CD4-positive, alpha-beta T cell treated with Interleukin-1 beta for 1 hour (primary cell): ENCODE measurements at regions not wholly inside any gene's neighbourhood (a gene's known extent, or its start where the extent isn't known, plus 50 kb on each side); places are given as distances from the start of the nearest gene placed in this dataset.

Experiments used
- DNase-seq, 2 donors: peaks; one replicate each; pipeline ENCODE4 v3.0.0-alpha.2; 2020 to 2022

DNA sequence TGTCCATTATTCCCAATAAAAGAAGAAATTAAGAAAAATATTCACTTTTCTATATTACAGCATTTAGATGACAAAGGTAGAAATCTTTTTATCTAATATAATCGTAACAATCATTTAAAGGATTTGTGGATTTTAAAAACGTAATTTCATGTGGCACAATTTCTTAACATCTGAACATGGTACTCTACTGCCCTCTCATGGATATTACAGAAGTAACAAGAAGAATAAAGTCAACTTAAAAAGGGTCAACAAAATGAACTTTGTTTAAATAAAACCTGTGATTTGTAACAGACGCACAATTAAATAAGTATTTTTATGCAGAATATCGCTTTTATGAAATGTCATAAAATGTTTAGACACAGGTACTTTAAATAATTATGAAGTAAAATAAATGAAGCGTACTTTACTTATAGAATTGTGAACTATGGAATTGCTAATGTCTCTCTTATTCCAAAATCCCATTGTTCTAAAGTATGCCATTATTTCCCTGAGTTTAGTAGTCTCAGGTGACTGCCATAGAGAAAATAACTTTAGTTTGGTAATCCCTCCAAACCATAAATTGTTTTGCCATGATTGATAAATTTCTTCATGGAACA, 366.8 kb upstream of the ZNF385D start:
- DNase-seq: no peak

DNA sequence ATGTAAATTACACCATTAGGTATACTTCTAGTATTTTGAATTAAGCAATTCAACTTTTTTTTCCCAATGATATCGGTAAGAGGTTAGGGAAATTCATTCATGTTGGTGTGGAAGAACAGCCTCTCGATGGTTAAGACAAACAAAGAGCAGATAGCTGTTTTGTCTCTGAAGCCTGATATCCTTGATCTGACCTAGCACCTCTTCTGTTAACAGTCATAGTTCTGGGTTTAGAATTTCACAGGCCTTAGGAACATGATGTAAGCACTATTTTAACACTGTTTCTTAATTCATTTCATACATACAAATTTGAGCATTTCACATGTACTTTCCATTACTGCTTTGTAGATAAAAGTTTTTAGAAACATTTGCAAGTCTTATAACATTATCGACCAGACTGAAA, 367.5 kb upstream of the ZNF385D start:
- no peak for DNase-seq

DNA sequence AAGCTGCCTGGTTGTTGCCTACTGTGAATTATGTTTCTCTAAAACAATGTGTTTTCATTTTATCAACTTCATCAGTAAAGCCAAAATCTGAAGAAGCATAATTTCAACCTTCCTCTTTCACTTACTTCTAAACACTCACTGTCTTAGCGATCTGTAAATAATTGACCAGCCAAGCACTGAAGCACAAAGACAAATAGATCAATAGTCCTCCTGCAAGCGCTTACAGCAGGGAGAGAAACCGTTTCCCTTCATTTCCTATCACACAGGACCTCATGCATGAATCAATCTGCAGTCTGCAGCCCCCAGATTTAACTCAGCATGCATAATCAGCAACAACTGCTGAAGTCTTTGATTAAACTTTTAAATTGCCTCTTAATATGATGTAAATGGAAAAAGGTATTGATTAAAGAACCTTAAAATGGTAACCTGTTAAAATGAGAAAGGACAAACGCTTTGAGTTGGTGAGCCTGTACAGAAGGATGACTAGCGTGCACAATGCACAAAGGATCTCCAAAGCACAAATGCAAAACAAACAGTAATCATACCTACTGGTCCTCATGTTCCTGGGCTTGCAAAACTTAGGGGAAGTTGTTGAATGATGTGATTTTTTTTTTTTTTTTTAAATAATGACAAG, 370.2 kb upstream of the ZNF385D start:
- no peak for DNase-seq

DNA sequence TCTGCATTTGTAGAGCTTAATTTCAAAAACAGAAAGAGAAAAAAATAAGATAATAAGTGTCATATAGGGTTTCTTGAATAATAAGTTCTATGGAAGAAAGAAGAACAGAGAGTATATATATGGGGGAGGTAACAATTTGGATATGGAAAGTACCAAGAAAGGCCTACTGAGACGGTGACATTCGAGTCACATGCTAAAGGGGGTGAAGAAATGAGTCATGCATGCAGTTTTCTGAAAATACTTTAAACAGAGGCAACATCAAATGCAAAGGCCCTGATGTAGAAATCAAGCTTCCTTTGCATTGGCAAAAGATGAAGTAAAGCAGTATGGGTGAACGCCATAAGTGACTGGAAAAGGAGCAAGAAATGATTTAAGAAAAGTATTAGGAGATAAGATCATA, 371.6 kb upstream of the ZNF385D start:
- no peak for DNase-seq

DNA sequence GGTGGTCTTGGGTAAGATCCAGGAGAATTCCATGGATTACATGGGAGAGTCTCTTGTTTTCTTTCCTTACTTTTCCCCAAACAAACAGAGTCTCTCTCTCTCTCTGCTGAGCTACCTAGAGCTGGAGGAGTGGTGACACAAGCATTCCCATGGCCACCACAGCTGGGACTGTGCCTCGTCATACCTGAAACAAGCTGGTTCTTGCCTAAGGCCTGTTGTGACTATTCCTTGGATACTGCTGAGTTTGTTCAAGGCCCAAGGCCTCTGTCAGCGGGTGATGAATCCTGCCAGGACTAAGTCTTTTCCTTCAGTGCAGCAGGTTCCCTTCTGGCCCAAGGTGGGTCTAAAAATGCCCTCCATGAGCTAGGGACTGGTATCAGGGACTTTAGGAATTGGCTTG, 378.1 kb upstream of the ZNF385D start:
- DNase-seq: no peak

DNA sequence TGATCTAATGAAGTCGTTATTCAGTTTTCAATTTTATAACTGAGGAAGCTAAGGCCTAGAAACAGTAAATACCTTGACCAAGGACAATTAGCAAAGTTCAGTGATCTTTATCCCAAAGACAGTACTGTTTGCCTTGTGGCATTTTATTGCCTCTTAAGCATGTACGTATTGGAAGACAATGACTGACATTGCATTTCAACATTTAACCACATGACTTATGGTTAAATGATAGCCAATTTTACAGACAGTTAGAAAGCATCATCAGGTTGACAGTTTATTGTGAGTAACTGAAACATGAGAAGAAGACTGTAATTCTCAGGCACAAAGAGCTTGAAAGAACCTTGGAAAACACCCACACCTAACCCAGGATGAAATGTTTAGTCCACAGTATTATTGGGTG, 390.8 kb upstream of the ZNF385D start:
- no peak for DNase-seq

DNA sequence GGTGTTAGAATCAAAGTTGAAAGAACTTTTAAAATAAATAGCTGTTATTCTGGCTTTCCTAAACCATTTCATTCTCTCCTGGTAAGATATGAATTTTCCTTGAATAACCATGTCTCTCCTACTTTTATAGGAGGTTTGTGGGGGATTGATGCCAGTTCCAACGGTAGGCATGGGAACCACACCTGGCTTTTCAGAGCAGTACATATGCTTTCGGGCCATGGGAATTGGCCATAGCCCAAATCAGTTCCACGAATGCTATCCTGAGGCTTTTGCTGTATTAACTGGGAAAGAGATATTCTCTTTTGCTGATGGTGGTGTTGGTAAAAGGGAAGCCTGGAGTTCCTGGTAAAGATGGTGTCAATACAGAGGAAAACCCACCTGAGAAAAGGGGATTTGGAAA, 396.2 kb upstream of the ZNF385D start:
- DNase-seq: no peak

DNA sequence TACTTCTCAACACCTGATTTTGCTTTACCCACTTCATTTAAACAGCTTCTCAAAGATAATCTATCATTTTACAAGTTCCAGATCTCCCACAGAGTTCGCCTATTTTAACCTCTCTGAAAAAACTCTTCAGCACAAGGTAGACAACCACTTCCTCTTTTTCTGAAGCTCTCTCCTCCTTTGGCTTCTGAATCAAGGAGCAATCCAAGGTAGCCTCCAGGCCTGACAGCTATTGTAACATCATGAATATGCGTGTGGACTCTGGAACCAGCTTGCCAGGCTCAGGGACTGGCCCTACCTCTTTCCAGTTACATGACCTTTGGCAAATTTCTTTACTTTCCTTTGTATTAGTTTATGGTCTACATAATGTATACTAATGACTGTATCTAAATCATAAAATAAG, 405.9 kb upstream of the ZNF385D start:
- no peak for DNase-seq

DNA sequence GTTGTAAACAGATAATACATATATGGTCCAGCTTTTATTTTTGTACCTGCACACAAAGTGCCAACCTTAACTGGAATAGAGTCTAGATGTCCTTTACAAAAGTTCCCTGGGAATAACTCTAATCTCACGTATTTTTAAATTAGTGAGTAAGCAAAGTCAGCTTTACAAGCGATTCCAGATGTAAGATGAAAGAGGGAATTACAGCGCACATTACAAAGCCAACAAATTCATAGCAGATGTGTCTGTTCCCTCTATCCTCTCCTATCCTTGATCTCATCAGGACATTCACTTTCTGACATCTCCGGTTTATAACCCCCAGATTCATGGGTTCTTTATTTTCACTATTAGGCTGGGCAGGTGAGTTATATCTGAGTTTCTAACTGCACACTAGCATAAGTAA, 406.8 kb upstream of the ZNF385D start:
- DNase-seq: no peak

DNA sequence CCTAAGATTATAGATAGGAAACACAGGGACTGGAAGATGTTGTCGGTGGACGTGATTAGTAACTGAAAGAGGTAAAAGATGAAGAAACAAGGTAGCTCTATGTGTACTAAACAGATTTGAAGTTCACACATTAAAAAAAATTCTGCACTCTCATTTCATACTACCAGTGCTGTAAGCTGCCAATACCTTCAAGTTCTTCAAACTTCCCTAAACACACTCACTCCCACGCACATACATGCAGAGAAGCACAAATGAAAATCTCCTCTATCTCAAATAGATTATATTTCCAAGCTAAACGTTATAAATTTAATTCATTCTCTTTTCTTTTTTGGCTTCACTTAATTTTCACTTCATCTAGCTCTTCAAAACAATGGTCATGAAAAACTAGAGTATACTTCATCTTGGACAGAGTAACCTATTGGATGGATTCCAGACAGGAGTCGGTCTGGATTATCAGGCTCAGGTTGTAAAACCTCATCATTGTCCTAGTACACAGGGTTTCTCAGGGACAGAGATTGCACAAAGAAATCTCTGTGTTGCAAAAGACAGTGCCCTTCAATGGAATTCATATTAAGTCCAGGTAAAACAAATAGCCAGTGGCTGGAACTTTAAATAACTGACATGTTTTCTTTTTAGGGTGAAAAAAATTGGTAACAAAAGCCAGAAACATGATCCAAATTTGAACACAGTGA, 408.1 kb upstream of the ZNF385D start:
- DNase-seq: no peak

DNA sequence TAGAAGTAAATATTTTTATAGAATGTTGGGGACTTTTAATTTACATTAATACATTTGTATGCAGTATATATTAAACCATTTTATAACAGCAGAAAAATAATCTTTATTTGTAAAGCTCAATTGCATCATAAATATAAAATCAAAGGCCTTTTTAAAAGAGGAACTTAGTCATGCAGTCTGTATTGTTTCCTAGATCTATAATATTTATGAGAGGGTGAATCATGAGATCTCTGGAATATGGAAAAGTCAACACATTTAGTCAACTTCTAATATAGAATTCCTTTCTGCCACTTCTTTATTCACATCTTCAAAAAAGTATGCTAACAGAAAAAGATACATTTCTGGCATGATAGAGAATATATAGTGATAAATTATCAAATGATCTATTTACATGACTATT, 410.3 kb upstream of the ZNF385D start:
- DNase-seq: no peak

DNA sequence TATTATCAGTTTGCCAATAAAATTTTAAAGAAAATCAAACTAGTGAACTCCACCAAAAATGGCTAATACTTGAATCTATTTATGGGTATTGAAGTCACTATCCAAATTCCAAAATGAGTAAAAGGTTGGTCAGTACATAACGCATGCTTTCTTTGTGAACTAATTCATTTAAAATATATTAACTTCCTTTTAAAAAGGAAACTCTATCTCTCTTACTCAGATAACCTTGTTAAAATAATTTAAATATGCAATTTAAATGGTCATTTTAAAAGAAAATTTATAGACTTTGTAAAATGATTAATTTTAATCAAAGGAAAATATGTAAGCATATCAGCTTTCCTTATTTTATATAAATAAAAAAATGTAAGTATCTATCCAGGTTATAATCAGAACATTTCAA, 419.4 kb upstream of the ZNF385D start:
- no peak for DNase-seq

DNA sequence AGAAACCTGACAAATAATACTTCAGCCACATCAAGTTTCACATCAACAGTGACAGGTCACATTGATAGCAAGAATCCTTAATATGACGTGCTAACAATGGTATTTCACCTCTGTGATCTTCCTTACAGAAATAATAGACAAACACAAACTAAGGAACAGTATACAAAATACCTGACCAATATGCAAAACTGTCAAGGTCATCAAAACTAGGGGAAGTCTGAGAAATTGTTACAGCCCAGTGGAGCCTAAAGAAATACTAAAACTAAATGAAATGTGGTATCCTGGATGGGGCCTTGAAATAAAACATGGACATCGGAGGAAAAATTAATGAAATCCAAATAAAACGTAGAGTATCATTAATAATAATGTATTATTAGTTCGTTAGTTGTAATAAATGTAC, 422.0 kb upstream of the ZNF385D start:
- DNase-seq: no peak

DNA sequence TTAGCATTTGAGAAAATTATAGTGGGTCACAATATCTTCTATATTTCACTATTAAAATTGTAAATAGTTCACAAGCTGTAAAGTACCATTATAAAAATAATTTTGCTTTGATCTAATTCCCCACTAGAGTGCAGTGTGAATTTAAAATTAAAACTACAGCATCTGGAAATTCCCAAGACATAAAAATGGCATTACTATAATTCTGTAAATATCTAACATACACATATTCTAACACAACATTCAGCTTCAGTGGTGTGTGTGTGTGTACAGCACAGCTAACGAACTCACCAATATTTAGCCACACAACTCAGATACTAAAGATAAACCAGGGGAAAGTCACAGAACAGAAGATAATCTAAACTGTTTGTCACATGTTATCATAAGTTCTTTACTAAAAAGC, 424.9 kb upstream of the ZNF385D start:
- no peak for DNase-seq

DNA sequence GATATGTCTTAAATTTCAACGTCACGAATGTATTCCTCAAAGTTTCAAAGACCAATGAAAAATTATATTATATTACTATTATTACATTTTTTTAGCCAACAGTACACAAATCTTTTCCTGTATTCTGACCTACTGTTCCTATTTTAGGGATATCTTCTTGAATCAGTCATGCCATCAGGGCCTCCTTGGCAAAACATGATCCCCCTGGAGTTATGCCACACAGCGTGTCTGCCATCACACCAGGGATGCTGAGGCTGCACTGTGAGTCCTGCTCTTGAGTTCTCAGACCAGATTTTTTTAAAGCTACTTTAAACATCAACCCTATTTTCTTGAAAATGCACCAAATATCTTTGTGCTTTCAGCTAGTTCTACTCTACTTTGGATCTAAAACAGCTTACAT, 425.9 kb upstream of the ZNF385D start:
- no peak for DNase-seq

DNA sequence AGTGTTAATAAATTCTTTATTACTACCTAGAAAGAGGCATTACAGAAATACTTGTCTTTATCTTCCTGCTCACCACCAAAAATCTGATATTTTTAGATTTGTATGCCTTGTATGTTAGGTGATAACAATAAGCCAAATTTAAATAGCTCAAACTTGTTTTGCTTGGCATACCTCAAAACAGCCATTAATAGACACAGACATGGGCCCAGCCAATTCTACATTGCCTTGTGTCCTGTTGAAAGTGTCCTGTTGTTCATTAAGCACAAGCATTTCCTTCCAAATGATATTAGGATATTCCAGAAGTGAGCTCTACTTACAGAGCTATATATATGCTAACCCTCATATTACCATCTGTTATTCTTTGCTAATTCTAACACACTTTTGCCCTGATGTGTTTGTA, 438.6 kb upstream of the ZNF385D start:
- DNase-seq: no peak

DNA sequence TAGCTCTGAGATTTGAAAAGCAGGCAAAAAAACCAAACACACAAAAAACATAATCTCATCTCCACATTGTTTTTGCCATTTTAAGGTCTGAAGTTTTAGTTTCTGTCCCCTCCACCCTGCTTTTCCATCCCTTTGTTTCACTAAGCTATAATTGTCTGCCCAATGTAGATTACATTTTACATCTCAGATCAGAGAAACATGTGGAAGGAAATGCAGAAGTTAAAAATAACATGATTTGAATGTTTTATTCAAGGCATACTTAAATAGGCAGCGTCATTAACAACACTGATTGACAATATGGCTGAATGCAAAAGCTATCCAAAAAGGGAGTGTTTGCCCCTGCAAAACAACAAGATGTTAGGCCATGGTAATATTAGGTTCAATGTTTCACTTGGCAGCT, 448.1 kb upstream of the ZNF385D start:
- no peak for DNase-seq

DNA sequence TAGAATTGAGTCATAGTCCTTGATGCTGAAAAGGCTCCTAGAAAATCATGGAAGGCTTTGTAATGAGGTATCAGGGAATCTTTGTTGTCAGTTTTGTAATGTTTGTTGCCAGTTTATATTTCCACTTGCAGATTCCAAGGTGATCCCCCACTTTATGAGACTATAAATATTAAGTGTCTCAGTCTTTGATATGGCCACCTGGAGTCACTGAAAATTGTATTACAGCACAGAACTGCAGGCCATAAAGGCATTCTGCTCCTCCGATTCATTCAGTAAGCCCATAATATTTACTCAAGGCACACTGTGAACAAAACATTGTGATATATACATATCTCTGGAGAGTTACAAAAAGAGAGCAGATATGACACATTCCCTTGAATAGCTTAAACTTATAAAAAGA, 457.8 kb upstream of the ZNF385D start:
- no peak for DNase-seq

DNA sequence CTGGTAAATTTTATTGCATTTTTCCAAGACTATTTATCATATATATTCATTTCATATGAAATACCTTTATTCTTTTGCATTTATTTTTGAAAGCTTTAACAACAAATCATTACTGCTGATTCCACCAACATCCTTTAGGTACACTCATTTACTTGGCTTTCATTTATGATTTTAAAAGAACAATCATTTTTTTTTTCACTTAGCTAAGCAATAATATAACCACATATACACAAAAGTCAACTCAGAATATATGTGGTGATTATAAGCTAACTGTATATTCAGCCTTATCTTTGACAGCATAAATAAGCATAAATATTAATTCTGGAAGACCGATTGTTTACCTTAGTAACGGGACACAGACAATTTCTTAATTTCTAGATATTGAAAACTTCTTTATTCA, 458.6 kb upstream of the ZNF385D start:
- DNase-seq: no peak

DNA sequence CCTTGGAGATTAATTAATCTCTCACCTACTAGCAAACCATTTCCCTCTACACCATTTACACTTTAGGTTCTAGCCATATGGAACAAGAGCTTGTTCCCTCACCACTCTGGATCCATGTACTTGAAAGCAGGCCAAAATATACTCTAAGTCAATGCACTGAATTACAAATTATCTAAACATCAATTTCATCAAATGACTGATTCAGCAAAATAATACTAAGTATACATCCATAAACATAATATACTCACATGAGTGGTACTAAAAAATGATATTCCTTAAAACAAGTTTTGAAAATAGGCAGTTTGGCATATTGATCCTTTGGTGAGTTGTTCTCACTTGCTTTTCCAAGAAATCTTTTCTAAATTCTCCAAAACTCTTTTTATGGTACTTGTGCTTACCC, 459.7 kb upstream of the ZNF385D start:
- DNase-seq: no peak

DNA sequence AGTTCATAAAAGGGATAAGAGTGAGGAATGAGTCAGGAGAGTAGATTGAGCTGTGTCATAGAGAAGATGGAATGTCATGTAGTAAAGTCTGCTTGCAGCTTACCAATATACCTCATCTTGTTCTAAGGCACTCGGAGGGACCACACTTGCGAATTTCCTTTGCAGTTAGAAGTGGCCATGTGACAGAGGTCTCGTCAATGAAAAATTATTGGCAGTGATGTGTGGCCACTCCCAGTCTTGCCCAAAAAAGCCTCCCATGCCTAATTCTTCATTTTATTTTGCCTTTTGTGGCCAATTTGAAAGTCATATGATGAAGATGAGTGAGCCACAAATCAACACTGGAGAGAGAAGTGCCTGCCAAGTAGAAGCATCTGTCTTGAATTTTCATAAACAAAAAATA, 465.6 kb upstream of the ZNF385D start:
- no peak for DNase-seq

DNA sequence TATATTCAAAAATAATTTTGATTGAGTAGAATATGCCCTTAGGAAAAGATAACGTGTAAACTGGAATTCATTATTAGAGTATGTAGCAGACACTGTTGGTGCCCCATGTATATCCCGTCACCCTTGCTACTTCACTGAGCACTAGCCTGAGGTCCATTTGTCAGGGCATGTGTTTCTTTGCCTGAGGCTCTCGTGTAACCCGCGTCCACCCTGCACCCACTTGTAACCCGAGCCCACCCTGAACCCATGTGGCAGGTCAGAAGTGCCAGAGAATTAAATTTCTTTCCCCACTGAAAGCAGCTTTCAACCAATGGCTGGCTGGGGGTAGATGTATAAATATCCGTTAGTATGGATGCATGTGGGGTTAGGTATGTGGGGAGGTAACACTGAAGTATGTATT, 474.2 kb upstream of the ZNF385D start:
- no peak for DNase-seq

DNA sequence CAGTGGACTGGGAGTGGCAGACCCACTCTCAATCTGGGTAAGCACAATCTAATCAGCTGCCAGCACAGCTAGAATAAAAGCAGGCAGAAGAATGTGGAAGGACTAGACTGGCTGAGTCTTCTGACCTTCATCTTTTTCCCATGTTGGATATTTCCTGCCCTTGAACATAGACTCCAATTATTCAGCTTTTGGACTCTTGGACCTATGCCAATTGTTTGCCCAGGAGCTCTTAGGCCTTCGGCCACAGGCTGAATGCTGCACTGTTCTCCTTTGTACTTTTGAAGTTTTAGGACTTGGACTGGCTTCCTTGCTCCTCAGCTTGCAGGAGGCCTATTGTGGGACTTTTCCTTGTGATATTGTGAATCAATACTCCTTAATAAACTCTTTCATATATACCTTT, 477.7 kb upstream of the ZNF385D start:
- no peak for DNase-seq

DNA sequence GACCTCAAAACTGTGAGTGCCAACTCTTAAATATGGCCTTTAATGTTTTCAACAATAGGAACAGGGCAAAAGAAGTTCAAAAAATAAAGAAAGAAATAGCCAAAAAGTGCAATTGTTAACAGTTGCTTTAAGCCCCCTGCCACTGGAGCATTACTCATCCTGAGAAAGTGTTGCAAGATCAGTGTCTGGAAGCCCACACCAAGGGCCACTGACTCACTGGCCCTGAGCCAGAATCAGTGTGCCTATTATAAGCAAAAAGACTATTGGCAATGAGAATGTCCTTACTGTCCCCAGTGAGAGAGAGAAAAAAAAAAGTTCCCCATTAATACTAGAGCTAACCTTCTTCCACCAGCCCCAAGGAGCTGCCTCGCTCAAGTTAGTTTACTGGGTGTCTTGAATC, 480.1 kb upstream of the ZNF385D start:
- DNase-seq: no peak
